ENCODE measurements at regions not wholly inside any gene's neighbourhood (a gene's known extent, or its start where the extent isn't known, plus 50 kb on each side); places are given as distances from the start of the nearest gene placed in this dataset.
A peak's percentile ranks its signal among the peaks of the same experiment; 100 is the strongest.

- Histone ChIP-seq H3K79me2 (ENCODE audit: insufficient read depth) (no peaks in the 10 kb centered on the region), H3K9me2 (no peaks in the 10 kb centered on the region), H3K27ac (ENCODE audit: low read depth in 2 of 2, low read length in 1 of 2) (no peak overlapping the region), H3K4me2 (no peak overlapping the region), H2AFZ (ENCODE audit: low read depth) (no peak overlapping the region), H3K4me3 (ENCODE audit: low read depth in 2 of 2, low read length in 1 of 2) (no peak overlapping the region), H3K9me3 (no peaks in the 10 kb centered on the region), H3F3A (replicated peaks; ENCODE audit: insufficient read depth) (no peaks in the 10 kb centered on the region), H4K20me1 (ENCODE audit: insufficient read depth) (no peaks in the 10 kb centered on the region), H3K4me1 (ENCODE audit: control insufficient read depth in 1 of 2, insufficient read depth in 2 of 2, low read depth in 1 of 2, low read length in 1 of 2) (peaks cover 0 to 9% of the 10 kb centered on the region in 2 experiments; a peak in 2 of 4 replicates), H3K9ac (no peak overlapping the region), H3K36me3 (replicated peaks in 1 of 2; ENCODE audit: control insufficient read depth in 1 of 2, insufficient read depth in 2 of 2, low read length in 1 of 2) (no peaks in the 10 kb centered on the region), H3K27me3 (ENCODE audit: insufficient read depth) (no peaks in the 10 kb centered on the region)
- no peak for DNase-seq
- POLR2A ChIA-PET = no interaction called here
- 40% methylated on average over 11 of the region's 11 CpGs for WGBS (ENCODE audit: low lambda C conversion rate)
- no peak for TF ChIP-seq EP300 (IDR thresholded peaks at IDR 0.05; ENCODE audit: borderline replicate concordance in 1 of 2, low read depth in 1 of 2, low read length in 1 of 2)
- no peak for TF ChIP-seq TAF1 (IDR thresholded peaks at IDR 0.05; ENCODE audit: borderline replicate concordance, low read depth, low read length)
- TF ChIP-seq, protein P1, sequence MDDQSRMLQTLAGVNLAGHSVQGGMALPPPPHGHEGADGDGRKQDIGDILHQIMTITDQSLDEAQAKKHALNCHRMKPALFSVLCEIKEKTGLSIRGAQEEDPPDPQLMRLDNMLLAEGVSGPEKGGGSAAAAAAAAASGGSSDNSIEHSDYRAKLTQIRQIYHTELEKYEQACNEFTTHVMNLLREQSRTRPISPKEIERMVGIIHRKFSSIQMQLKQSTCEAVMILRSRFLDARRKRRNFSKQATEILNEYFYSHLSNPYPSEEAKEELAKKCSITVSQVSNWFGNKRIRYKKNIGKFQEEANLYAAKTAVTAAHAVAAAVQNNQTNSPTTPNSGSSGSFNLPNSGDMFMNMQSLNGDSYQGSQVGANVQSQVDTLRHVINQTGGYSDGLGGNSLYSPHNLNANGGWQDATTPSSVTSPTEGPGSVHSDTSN (IDR thresholded peaks at IDR 0.05) = no peak
- TF ChIP-seq, protein P2, sequence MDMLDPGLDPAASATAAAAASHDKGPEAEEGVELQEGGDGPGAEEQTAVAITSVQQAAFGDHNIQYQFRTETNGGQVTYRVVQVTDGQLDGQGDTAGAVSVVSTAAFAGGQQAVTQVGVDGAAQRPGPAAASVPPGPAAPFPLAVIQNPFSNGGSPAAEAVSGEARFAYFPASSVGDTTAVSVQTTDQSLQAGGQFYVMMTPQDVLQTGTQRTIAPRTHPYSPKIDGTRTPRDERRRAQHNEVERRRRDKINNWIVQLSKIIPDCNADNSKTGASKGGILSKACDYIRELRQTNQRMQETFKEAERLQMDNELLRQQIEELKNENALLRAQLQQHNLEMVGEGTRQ (IDR thresholded peaks at IDR 0.05; ENCODE audit: borderline replicate concordance, low read depth, low read length) = no peak
- no peak for TF ChIP-seq USF1 (IDR thresholded peaks at IDR 0.05; ENCODE audit: borderline replicate concordance, low read depth)
- no peak for TF ChIP-seq YY1 (IDR thresholded peaks at IDR 0.05; ENCODE audit: low read depth)
- TF ChIP-seq TEAD4 (IDR thresholded peaks at IDR 0.05; ENCODE audit: borderline replicate concordance, insufficient read depth) = no peak
- CTCF ChIA-PET = no interaction called here
Observed at GRCh38 chr10:128738386-128738915, 612.2 kb upstream of the MKI67 start.

- Histone ChIP-seq H3F3A (replicated peaks; ENCODE audit: insufficient read depth) (no peaks in the 10 kb centered on the region), H3K4me3 (ENCODE audit: low read depth in 2 of 2, low read length in 1 of 2) (no peak overlapping the region), H3K9me3 (no peaks in the 10 kb centered on the region), H3K79me2 (ENCODE audit: insufficient read depth) (no peaks in the 10 kb centered on the region), H3K36me3 (replicated peaks in 1 of 2; ENCODE audit: control insufficient read depth in 1 of 2, insufficient read depth in 2 of 2, low read length in 1 of 2) (no peaks in the 10 kb centered on the region), H3K4me2 (no peak overlapping the region), H3K27me3 (ENCODE audit: insufficient read depth) (no peaks in the 10 kb centered on the region), H3K9ac (no peak overlapping the region), H3K9me2 (no peaks in the 10 kb centered on the region), H3K4me1 (ENCODE audit: control insufficient read depth in 1 of 2, insufficient read depth in 2 of 2, low read depth in 1 of 2, low read length in 1 of 2) (peaks cover 0 to 9% of the 10 kb centered on the region in 2 experiments; a peak in 2 of 4 replicates), H3K27ac (ENCODE audit: low read depth in 2 of 2, low read length in 1 of 2) (no peak overlapping the region), H4K20me1 (ENCODE audit: insufficient read depth) (no peaks in the 10 kb centered on the region), H2AFZ (ENCODE audit: low read depth) (no peak overlapping the region)
- TF ChIP-seq RAD21 (IDR thresholded peaks at IDR 0.05; ENCODE audit: low read length) (peak; percentile 22; the same call in 1 of the 2 replicates), MAX (IDR thresholded peaks at IDR 0.05; ENCODE audit: low read depth) (no peak)
- TF ChIP-seq, protein P3, sequence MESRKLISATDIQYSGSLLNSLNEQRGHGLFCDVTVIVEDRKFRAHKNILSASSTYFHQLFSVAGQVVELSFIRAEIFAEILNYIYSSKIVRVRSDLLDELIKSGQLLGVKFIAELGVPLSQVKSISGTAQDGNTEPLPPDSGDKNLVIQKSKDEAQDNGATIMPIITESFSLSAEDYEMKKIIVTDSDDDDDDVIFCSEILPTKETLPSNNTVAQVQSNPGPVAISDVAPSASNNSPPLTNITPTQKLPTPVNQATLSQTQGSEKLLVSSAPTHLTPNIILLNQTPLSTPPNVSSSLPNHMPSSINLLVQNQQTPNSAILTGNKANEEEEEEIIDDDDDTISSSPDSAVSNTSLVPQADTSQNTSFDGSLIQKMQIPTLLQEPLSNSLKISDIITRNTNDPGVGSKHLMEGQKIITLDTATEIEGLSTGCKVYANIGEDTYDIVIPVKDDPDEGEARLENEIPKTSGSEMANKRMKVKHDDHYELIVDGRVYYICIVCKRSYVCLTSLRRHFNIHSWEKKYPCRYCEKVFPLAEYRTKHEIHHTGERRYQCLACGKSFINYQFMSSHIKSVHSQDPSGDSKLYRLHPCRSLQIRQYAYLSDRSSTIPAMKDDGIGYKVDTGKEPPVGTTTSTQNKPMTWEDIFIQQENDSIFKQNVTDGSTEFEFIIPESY (IDR thresholded peaks at IDR 0.05; ENCODE audit: borderline replicate concordance, low read depth) = no peak
- 51% methylated on average over 5 of the region's 9 CpGs for WGBS (ENCODE audit: low lambda C conversion rate)
- DNase-seq = no peak
- POLR2A ChIA-PET = no interaction called here
- CTCF ChIA-PET = interaction anchor here (1.0 to 1.4 kb wide), 2 partner anchors 21 to 471 kb away, joined by 3 to 4 read pairs; no protein-coding TSS in a partner anchor
Observed at GRCh38 chr10:128739930-128740329, 613.7 kb upstream of the MKI67 start.
